Ectodermal cell (in vitro differentiated cells): ENCODE measurements at regions not wholly inside any gene's neighbourhood (a gene's known extent, or its start where the extent isn't known, plus 50 kb on each side); places are given as distances from the start of the nearest gene placed in this dataset.

Experiments
- H3K27ac ChIP-seq: 2 replicates; pipeline ENCODE4 v1.7.0; 2013; ENCODE audit warnings: mild to moderate bottlenecking, low read depth, low read length; ENCODE audit not compliant: insufficient read depth, poor library complexity, severe bottlenecking
- H3K27me3 ChIP-seq: 2 replicates; pipeline ENCODE4 v1.7.0; 2013; ENCODE audit warnings: mild to moderate bottlenecking, low read length; ENCODE audit not compliant: insufficient read depth, control insufficient read depth, poor library complexity, severe bottlenecking
- H3K36me3 ChIP-seq: one replicate; pipeline ENCODE4 v1.7.0; 2013; ENCODE audit warnings: low read length; ENCODE audit not compliant: control insufficient read depth, insufficient read depth
- H3K4me1 ChIP-seq: one replicate; pipeline ENCODE4 v1.7.0; 2013; ENCODE audit warnings: low read length; ENCODE audit not compliant: control insufficient read depth, insufficient read depth
- H3K4me3 ChIP-seq: 2 replicates; pipeline ENCODE4 v1.7.0; 2013; ENCODE audit warnings: low read depth, low read length, control low read depth; ENCODE audit not compliant: insufficient read depth
- H3K9me3 ChIP-seq: 2 replicates; pipeline ENCODE4 v1.7.0; 2013; ENCODE audit warnings: mild to moderate bottlenecking, low read length, moderate library complexity; ENCODE audit not compliant: control insufficient read depth
- WGBS, 2 experiments: methylation state at CpG; one replicate each; pipeline ENCODE4 v1.1.7; 2013; ENCODE audit warnings: missing lambda C conversion rate in 2 of 2; 5-methylcytosine and 5-hydroxymethylcytosine counted together

DNA sequence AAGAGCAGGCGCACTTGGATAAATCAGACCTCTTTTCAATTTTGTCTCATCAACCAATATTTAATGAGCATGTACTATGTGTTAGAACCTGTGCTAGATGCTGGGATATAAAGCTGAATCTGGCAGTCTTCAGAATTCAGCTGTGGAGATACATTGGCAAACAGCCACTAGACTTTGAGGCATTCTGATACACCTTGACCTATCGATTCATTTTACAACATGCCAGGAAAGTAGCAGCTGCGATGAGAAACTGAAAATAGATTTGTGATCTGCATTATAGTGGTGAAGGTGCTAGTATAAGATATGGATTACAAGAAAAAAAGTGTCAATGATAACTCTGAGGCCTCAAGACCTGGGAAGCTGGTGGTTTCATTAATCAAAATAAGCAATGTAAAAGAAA lies 1338.1 kb upstream of the TENM4 start:
- Histone ChIP-seq H3K4me3 (no peak overlapping the region), H3K9me3 (no peaks in the 10 kb centered on the region), H3K4me1 (no peaks in the 10 kb centered on the region), H3K36me3 (no peaks in the 10 kb centered on the region), H3K27ac (no peak overlapping the region), H3K27me3 (no peaks in the 10 kb centered on the region)
- WGBS, 2 experiments: 89 to 93% methylated on average over 2 to 3 of the region's 3 CpGs

DNA sequence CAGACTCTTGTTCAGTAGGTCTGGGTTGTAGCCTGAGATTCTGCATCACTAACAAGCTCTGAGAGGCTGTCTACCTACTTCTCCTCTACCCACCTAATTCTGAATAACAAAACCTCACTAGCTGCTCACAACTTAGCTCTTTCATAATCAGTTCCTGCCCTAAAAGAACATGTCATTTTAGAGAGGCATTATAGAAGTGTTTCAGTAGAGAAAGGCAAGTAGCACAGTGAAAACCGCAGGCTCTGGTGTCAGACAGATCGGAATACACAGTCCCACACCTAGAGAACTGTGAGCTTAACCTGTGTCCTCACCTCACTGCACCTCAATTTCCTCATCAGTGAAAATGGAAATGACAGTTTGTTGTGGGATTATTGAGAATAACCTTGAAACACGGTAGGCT lies 1337.6 kb upstream of the TENM4 start:
- no peaks in the 10 kb centered on the region for H3K4me1 ChIP-seq
- no peak overlapping the region for H3K4me3 ChIP-seq
- H3K9me3 ChIP-seq: no peaks in the 10 kb centered on the region
- no peaks in the 10 kb centered on the region for H3K36me3 ChIP-seq
- H3K27ac ChIP-seq: no peak overlapping the region
- no peaks in the 10 kb centered on the region for H3K27me3 ChIP-seq
- 87 to 94% methylated on average over 3 of the region's 3 CpGs for WGBS, 2 experiments

DNA sequence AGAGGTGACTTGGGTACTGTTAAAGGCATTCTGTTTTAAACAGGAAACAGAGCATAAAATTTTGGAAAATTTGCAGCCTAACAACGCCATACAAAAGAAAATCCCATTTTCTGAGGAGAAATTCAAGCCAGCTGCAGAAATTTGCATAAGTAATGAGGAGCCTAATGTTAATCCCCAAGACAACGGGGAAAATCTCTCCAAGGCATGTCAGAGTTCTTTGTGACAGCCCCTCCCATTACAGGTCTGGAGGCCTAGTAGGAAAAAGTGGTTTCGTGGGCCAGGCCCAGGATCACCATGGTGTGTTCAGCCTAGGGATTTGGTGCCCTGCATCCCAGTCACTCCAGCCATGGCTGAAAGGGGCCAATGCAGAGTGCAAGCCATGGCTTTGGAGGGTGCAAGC lies 1333.1 kb upstream of the TENM4 start:
- no peaks in the 10 kb centered on the region for H3K4me1 ChIP-seq
- no peak overlapping the region for H3K4me3 ChIP-seq
- no peaks in the 10 kb centered on the region for H3K27me3 ChIP-seq
- no peaks in the 10 kb centered on the region for H3K36me3 ChIP-seq
- H3K27ac ChIP-seq: no peak overlapping the region
- H3K9me3 ChIP-seq: no peaks in the 10 kb centered on the region
- 83 to 85% methylated on average over 3 of the region's 3 CpGs for WGBS, 2 experiments

DNA sequence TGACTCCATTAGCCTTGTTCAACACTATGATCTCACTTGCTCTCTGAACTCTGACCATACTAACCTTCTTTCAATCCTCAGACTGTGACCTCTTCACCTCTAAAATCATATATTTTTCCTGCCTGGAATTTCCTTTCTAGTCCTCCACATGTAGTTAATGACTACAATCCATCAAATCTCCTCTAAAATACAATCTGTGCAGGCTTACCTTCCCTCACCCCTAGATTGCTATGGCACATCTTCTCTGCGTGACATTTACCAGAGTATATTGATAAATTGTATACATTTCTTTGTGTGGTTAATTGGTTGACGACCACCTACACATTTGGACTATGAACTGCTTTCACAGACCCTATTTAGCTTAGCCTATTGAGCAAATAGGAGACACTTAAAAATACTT lies 1330.2 kb upstream of the TENM4 start:
- no peaks in the 10 kb centered on the region for H3K27me3 ChIP-seq
- no peak overlapping the region for H3K4me3 ChIP-seq
- H3K36me3 ChIP-seq: no peaks in the 10 kb centered on the region
- H3K4me1 ChIP-seq: no peaks in the 10 kb centered on the region
- 100% methylated on average over 1 to 2 of the region's 2 CpGs for WGBS, 2 experiments
- no peaks in the 10 kb centered on the region for H3K9me3 ChIP-seq
- H3K27ac ChIP-seq: no peak overlapping the region

DNA sequence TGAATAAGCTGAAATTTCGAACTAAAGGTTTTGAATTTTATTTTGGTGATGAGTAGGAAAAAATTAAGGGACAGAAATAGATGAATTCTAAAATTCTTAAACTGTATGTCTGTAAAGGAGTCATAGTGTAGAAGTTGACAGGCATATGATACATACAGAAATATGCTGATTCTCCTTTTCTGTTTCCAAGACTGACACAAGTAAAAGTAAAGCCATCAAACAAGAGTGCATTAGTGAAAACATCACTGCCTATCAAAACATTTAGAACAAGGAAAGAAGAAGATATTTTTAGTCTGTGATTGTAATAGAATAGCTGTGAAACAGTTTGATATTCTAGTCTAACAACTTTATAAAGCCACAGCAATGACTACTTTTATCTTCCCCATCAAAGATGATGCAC lies 1318.0 kb upstream of the TENM4 start:
- Histone ChIP-seq H3K27me3 (no peaks in the 10 kb centered on the region), H3K4me1 (peaks cover 9% of the 10 kb centered on the region), H3K4me3 (no peak overlapping the region), H3K36me3 (no peaks in the 10 kb centered on the region), H3K9me3 (no peaks in the 10 kb centered on the region), H3K27ac (no peak overlapping the region)
- 84 to 87% methylated on average over 1 of the region's 1 CpG for WGBS, 2 experiments

DNA sequence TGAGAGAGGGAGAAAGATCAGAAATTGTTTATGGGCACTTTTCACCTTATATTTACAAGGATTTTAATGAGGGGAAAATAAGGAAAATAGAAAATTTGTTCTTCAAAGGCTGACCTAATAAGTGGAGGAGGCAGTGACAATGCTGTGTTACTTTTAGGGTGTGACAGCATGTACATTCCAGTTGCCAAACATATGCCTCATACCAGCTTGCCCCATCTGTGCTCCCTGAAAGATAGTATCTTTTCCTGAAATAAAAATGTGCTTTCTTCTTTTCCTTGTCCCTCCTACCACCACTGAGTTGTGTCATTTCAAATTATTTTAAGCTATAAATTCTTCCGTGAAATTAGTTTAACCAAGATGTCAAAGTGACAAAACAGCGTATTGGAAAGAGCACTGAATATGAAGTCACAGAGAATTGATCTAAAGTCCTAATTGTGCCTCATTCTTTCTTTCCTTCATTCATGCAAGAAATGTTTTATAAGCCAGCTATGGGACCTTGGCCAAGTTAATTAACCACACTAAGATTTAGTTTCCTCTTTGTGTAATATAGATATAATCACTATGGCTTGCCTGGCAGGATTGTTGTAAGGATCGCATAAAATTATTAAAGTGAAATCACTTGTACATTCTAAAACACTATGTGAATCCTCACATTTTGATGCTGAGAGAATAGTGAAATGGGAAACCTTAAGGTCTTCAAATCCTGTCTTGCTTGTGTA lies 1307.5 kb upstream of the TENM4 start:
- H3K4me1 ChIP-seq: no peaks in the 10 kb centered on the region
- H3K4me3 ChIP-seq: no peak overlapping the region
- no peaks in the 10 kb centered on the region for H3K36me3 ChIP-seq
- H3K27ac ChIP-seq: no peak overlapping the region
- H3K9me3 ChIP-seq: no peaks in the 10 kb centered on the region
- WGBS, 2 experiments: 90 to 100% methylated on average over 2 to 3 of the region's 3 CpGs
- H3K27me3 ChIP-seq: no peaks in the 10 kb centered on the region

DNA sequence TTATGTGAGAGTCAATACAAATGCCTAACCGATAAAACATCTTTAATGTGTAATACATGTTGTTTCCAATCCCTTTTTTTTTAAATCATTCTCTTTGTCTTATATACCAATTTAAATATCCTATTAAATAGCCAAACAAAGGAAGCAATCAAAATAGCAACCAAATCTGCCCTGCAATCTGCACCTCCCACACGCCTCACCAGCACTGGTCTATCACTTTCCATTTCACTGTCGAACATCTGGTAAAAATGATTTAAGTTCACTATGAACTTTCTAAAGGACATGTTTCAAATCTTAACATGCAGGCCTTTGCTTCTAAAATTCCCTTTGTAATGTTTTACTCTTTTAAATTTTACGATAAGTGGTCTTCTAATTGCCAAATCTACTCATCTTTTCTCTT lies 1305.5 kb upstream of the TENM4 start:
- H3K27me3 ChIP-seq: no peaks in the 10 kb centered on the region
- 93 to 96% methylated on average over 3 to 4 of the region's 4 CpGs for WGBS, 2 experiments
- H3K36me3 ChIP-seq: no peaks in the 10 kb centered on the region
- no peak overlapping the region for H3K4me3 ChIP-seq
- no peaks in the 10 kb centered on the region for H3K9me3 ChIP-seq
- no peak overlapping the region for H3K27ac ChIP-seq
- H3K4me1 ChIP-seq: no peaks in the 10 kb centered on the region

DNA sequence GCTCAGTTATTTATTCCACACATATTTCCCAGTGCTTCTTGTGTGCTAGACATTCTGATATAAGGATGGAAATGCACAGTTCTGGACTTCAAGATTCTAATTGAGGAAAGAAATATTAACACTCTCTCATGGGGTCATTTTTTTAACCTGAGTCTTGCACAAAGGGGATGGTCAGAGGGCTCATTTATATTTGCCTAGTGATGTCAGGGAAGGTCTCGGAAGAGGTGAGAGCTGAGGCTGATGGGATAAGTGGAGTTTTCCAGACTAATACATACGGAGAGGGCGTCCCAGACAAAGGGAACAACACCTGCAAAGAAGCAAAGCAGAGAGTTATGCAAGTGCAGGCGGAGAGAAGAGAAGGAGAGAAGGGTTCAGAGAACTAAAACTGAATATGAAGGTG lies 1304.6 kb upstream of the TENM4 start:
- H3K4me1 ChIP-seq: no peaks in the 10 kb centered on the region
- no peak overlapping the region for H3K4me3 ChIP-seq
- 93 to 94% methylated on average over 4 of the region's 4 CpGs for WGBS, 2 experiments
- H3K27me3 ChIP-seq: no peaks in the 10 kb centered on the region
- H3K36me3 ChIP-seq: no peaks in the 10 kb centered on the region
- H3K27ac ChIP-seq: no peak overlapping the region
- H3K9me3 ChIP-seq: no peaks in the 10 kb centered on the region

DNA sequence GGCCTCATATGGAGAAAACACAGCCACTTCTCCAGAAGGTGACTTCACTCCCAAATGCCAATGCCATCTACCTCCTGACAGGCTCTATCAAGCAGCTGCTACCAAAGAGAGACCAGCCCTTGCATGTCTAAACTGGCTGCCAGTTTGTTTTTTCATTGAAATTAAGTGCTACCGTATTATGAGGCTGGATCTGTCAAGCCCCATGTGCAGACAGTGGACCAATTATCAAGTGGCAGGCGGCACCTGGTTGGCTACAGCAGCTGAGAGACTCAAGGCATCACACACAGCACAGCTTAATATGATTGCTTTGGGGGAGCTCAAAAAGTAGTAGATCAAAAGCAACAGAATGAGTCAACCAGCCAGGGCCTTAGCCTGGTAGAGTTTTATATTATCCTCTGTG lies 1293.0 kb upstream of the TENM4 start:
- no peaks in the 10 kb centered on the region for H3K36me3 ChIP-seq
- 91 to 95% methylated on average over 2 of the region's 2 CpGs for WGBS, 2 experiments
- H3K27me3 ChIP-seq: no peaks in the 10 kb centered on the region
- H3K27ac ChIP-seq: no peak overlapping the region
- no peaks in the 10 kb centered on the region for H3K4me1 ChIP-seq
- no peaks in the 10 kb centered on the region for H3K9me3 ChIP-seq
- no peak overlapping the region for H3K4me3 ChIP-seq

DNA sequence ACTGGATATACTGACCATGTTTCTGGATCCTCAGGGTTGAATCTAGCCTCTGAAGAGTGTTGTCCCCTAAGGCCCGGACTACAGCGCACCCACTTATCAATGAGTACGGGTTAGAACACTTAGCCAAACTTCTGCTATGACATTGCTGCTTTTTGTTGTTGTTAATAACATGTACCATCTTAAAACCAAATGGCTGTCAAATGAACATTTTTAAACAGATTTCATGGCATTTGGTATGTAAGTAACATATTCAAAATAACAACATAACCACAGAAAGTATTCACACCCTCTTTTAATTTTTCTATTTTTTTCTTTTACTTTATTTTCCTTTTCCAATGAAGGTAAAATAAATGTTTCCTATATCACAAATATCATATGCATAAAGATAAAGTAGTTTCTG lies 1292.5 kb upstream of the TENM4 start:
- H3K4me1 ChIP-seq: no peaks in the 10 kb centered on the region
- no peak overlapping the region for H3K4me3 ChIP-seq
- WGBS, 2 experiments: 88 to 92% methylated on average over 3 of the region's 3 CpGs
- H3K9me3 ChIP-seq: no peaks in the 10 kb centered on the region
- H3K36me3 ChIP-seq: no peaks in the 10 kb centered on the region
- no peaks in the 10 kb centered on the region for H3K27me3 ChIP-seq
- no peak overlapping the region for H3K27ac ChIP-seq

DNA sequence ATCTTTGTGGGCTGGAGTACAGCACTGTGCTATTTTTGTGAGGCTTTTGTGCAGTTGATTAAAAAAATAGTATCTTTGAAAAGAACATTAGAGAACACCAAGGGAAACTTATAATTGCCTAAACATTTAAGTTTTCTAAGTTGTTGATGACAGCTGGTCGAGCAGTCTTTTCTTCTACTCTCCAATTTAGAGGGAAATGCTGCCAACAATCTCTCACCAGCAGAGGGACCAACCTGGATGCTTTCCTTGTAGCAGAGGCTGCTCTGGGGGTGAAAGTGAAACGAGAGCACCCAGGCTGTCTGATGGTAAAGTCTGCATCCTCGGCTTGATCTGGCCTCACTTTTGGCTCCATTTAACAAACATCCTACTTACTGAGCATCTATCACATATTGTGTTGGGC lies 1286.5 kb upstream of the TENM4 start:
- Histone ChIP-seq H3K27me3 (no peaks in the 10 kb centered on the region), H3K9me3 (no peaks in the 10 kb centered on the region), H3K36me3 (no peaks in the 10 kb centered on the region), H3K4me3 (no peak overlapping the region), H3K27ac (no peak overlapping the region), H3K4me1 (no peaks in the 10 kb centered on the region)
- WGBS, 2 experiments: 53 to 58% methylated on average over 3 of the region's 3 CpGs
